Medulla oblongata (tissue), 1 donor: ENCODE measurements at regions not wholly inside any gene's neighbourhood (a gene's known extent, or its start where the extent isn't known, plus 50 kb on each side); places are given as distances from the start of the nearest gene placed in this dataset.

ENCODE experiments used
- DNase-seq: peaks from one replicate; pipeline ENCODE4 v3.0.0-alpha.2; 2015; ENCODE audit errors: extremely low spot score

DNA sequence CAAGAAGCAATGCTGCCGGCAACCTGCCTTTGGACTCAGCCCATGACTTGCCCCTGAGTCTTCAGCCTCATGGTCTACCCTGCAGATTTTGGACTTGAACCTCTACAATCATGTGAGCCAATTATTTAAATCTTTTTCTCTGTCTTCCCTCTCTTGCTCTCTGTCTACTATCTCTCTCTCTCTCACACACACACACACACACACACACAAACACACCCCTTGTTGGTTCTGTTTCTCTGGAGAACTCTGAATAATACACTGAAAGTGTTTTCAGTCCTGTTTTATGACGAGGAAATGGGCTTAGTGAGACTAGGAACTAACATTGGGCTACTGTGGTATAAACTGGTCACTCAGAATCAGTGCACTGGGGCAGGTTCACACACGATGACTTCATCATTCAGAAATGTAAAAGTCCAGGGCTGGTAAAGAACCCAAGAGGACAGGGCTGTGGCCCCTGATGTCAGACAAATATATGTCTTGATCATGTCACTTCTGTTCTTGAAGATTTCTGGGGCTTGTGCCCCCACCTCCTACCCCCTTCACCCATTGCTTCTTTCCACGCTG is 266.1 kb upstream of the SIX2 start:
- no peak for DNase-seq

- peak; percentile 34 for DNase-seq
These were observed 265.1 kb upstream of the SIX2 start for GRCh38 chr2:45274250-45274926.

DNA sequence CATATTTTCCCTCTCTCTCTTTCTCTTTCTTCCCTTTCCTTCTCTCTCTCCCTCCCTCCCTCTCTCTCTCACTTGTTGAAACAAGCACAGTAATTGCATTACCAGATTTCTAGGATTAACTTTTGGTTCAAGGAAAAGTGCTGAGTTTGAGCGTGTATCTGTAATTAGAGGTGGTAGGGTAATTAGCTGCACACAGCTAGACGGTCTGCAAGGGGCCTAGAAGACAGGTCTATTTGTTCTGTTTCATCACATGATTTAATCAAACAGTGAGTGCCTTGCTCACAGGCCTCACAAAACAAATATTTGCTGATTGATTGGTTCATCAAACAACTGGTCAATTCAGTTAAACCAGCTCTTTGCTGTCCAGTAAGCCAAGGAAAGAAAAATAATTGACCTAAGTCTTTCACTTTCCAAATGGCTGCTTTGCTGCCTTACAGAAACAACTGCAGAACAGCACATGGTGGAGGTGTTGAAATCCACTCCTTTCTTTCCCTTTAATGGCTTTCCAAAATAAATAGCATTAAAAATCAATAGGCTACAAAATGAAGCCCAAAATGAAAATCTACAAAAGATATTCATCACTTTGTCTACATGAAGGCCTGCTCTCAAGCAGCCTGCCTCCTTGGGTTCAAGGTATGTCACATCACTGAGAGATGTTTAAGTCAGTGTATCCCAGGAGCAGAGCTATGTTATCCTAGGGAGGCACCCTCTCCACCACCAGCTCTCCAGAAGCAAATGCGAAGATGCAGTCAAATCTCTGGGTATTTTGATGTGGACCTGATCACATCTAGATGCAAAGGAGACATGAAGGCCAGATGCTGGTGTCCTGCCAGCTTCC is 264.4 kb upstream of the SIX2 start:
- no peak for DNase-seq

- DNase-seq, result no peak
These were observed 263.5 kb upstream of the SIX2 start for GRCh38 chr2:45272549-45273265.

DNA sequence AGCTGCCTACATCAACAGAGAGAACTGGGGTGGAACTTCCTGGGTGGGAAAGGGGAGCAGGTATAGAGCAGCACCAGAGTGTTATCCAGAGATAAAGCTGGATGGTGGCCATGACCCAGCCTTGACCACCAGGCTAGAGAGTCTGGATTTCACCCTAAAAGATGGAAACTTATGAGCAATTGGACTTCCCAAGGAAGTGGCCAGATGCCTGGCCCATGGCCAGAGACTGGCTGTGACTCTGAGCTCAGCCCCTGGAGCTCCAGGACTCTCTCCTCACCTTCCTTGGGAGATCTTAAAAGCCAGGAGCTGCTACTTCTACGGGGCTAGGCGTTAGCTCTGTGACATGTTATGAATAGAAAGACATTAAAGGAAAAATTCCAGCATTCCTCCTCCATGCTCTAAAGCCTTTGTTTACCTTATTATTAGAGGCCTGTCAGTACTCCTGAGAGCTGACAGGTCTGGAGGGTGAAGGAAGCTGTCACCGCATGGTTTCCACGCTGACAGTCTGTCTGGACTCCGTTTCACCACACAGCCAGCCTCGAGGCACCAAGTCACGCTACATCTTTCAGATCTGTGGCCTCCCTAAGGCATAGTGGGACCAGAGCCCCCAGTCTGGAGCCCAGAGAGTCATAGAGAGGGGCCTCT is 260.0 kb upstream of the SIX2 start:
- no peak for DNase-seq

DNA sequence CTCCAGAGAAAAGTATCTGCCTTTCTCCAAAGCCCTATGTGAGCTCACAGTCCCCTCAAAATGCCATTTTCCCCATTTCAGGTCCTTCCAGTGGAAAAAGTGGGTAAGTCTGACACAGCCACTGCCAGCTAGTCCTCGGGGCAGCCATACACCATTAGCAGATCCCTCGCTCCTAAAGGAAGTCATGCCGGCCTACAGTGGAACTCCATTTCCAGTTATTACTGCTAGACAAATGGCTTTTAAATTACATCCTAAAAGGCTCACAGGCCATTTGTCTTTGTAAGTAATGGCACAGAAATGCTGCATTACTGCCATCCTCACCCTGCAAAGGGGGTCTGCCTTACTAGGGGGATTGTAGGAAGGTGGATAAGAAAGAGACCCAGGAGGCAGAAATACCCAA is 259.4 kb upstream of the SIX2 start:
- DNase-seq, result no peak

GRCh38 chr2:45267062-45267792 is 258.0 kb upstream of the SIX2 start:
- no peak for DNase-seq

DNA sequence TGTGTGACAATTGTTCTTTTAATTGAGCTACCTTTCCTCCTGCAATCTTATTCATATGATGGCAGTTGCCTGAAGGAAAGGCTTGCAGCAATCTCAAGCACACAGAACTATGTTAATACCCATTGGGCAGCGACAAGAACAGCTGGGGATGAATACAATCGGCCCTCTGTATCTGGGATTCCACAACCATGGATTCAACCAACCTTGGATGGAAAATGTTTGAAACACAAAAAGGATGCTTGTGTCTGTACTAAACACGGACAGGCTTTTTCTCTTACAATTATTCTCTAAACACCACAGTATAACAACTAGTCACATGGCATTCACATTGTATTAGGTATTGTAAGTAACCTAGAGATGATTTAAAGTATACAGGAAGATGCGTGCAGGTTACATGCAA is 256.1 kb upstream of the SIX2 start:
- peak; percentile 53 for DNase-seq

DNA sequence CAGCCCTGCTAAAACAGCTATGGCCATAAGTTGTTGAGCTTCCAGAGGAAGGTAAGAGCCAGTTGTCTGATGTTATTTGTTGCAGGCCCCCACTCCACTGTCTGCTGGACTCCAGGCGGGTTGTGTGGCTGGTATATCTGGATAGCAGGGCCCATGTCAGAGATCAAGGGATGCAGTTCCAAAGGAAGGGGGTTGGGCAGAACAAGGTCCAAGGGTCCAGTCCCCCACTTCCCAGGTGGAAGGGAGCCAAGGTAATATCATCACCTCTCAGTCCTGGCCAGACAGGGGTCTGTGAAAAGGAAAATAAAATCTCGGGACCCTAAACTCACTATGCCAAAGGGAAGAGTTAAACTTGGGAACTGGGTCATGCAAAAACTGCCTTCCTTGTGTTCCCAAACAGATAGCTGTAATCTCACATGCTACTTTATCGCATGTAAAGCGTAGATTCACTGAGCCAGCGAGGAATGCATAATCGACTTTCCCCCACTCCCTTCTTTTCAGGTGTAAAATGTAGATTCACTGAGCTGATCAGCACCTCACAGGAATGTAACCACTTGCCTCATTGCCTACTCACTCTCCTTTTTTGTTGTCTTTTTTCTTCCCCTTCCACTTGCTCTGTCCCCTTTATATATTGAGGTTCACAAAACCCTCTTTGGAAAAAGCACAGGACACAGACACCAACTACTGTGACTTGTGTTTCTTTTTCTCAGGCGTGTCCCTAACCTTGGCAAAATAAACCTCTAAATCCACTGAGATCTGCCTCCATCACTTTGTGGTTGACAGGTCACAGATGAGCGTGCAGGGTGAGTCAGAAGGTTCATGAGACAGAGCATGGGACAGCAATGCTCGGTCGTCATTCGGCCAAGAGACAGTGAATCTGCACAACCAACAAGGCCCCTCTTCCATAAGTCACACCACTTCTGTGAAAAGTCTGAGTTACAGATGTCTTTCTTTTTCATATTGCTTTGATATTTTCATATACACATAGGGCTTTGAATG is 255.3 kb upstream of the SIX2 start:
- no peak for DNase-seq

- DNase-seq, result no peak
These were observed 253.9 kb upstream of the SIX2 start for GRCh38 chr2:45263147-45263546.

- DNase-seq, result no peak
These were observed 252.5 kb upstream of the SIX2 start for GRCh38 chr2:45261746-45262145.

DNA sequence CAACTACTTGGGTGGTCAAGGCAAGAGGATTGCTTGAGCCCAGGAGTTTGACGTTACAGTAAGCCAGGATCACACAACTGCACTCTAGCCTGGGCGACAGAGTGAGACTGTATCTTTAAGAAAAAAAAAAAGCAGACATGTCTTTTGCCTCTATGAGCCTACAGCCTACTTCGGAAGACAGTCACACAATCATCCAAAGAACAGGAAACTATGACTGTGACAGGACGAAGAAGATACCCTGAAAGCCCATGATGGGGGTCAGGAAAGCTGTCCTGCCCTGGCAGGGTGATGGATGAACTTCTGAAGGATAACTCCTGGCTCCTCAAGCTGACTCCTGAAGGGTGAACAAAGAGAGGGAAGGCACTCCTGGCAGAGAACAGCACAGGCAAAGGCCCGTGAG is 251.7 kb upstream of the SIX2 start:
- no peak for DNase-seq

DNA sequence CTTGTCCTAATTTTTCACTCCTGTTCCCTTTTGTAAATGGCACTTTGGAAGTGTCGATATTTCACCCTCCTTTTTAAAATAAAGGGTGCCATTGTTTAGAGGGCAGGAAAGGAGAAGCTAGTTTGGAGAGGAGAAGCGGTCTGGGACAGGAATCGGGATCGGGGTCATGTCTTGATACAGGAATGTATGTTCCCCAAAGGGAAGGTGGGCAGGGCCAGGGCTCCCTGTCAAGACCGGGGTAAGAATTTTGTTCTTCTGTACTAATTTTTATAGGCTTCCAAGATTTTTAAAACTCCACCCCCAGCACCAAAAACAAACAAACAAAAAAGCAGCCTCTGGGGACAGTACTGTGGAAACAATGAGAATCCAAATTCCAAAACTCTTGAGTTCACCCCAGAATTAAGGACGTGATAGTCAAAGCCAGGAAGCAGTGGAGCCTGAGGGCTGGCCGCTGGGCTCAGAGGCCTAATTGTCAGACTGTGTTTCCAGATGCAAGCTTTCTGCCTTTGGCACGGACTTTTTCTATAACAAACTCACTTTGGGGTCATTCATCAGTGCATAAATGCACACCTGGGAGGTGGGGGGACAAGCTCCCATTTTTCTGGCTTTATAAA is 250.4 kb upstream of the SIX2 start:
- DNase-seq, result no peak

DNA sequence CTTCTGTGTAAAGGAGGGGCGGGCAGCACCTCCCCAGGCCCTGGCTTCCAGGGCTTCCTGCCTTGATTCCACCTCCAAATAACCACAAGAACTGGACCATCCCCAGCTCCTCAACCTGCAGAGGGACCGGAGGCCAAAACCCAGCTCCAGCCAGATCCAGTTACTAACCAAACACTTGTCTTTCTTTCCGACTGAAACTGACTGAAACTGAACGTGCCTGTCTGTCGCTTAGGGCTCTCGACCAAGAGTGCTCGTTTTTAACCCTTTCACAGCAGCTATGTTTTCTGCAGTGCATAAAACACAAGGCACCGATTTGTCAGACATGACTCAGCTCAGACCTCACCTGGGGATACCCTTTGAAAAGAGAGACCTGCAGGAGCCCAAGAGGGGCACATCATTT is 249.9 kb upstream of the SIX2 start:
- DNase-seq, result no peak

DNA sequence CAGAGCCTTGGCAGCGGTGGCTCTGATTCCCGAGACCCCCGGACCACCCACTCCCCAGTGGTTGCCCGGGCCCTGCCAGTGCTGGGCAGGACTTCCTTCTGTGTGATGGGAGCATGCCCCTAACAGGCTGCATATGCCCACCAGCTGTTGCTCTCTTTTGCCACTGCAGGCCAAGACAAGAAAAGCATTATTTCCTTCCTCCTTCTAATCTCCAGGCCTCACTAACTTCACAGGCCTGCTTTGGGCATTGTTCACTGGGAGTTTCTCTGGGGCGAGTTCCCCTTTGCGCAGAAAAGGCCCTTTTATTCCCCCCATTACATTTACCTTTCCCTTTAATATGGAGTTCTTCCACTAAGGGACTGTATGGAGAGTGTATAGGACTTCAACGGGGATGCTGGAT is 249.1 kb upstream of the SIX2 start:
- no peak for DNase-seq

- no peak for DNase-seq
These were observed 248.6 kb upstream of the SIX2 start for GRCh38 chr2:45257820-45258219.

DNA sequence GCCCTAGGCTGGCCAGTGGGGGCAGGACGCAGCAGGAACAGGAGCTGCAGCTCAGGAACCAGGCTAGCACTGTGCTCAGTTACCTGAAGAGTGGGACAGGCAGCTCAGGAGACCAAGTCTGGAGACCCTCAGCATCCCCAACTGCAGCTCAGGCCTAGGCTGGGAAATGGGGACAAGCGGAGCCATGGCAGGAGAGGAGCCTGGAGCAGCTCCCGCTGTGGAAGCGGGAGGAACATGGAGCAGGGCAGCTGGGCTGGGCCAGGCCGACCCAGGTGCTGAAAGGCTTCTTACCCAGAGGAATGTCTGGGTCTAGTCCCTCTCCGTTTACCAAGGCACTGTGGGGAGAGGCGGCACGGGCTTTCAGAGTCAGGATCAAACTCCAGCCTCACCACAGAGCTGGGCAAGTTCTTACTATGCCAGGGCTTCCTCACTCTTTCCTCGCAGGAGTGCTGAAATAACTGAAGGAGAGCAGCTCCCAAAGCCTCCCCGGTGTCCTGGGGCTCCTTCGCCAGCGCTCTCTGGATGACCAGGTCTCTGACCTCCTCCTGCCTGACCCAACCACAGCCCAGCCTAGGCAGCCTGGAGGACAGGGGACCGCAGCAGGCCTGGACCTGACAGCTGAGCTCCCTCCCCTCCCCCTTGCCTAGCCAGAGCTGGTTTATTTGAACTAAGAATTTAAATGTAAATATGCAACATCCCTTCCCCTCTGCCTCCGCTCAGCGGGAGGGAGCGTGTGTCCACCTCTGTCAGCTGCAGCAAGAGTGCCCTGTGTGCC is 247.8 kb upstream of the SIX2 start:
- no peak for DNase-seq

GRCh38 chr2:45256173-45256866 is 247.1 kb upstream of the SIX2 start:
- peak; percentile 80 for DNase-seq
